IMR-90 (cell line): ENCODE measurements at regions not wholly inside any gene's neighbourhood (a gene's known extent, or its start where the extent isn't known, plus 50 kb on each side); places are given as distances from the start of the nearest gene placed in this dataset.
A peak's percentile ranks its signal among the peaks of the same experiment; 100 is the strongest.

ENCODE experiments used
- ATAC-seq: fragments of 200-7000 bp; cut with Tn5 transposase; 2 replicates; pipeline ENCODE4 v1.9.1; 2020; ENCODE audit warnings: low read depth, mild to moderate bottlenecking, moderate library complexity
- BruUV-seq: library from RNA; stranded (reverse); fragments of 400-500 nt; replicated peaks from 2 replicates; lab custom pipeline; 2021; lab: Mats Ljungman, UMichigan
- CTCF ChIA-PET: fragments of 300-600 bp; formaldehyde crosslinking; extraction: SDS; loops from one replicate; lab custom pipeline; 2021; ENCODE audit warnings: antibody characterized with exemption; lab: Yijun Ruan, JAX
- POLR2A ChIA-PET: fragments of 300-600 bp; sonication (Branson Sonifier 250); formaldehyde crosslinking; loops from one replicate; lab custom pipeline; 2022; ENCODE audit warnings: antibody characterized with exemption; ENCODE audit not compliant: unreplicated experiment; lab: Charles Lee
- DNase-seq: peaks from one replicate; pipeline ENCODE4 v3.0.0; 2013
- H2AFZ ChIP-seq: replicated peaks from 2 replicates; pipeline ENCODE3; 2013; ENCODE audit warnings: low read length, mild to moderate bottlenecking; ENCODE audit not compliant: poor library complexity
- H2AK5ac ChIP-seq: 2 replicates; pipeline ENCODE4 v1.6.1; 2013; ENCODE audit warnings: low read depth, low read length, inconsistent platforms
- H2AK9ac ChIP-seq: replicated peaks from 2 replicates; pipeline ENCODE3; 2013; ENCODE audit warnings: mild to moderate bottlenecking, low read depth, low read length, moderate library complexity; ENCODE audit not compliant: poor library complexity
- H2BK120ac ChIP-seq: 2 replicates; pipeline ENCODE4 v1.6.1; 2013; ENCODE audit warnings: low read depth, low read length, inconsistent platforms
- H2BK15ac ChIP-seq: 3 replicates; pipeline ENCODE4 v1.6.1; 2013; ENCODE audit warnings: low read depth, low read length, inconsistent platforms
- H2BK20ac ChIP-seq: 2 replicates; pipeline ENCODE4 v1.6.1; 2013; ENCODE audit warnings: low read depth, mild to moderate bottlenecking, inconsistent platforms, low read length, moderate library complexity
- H2BK5ac ChIP-seq: 2 replicates; pipeline ENCODE4 v1.6.1; 2013; ENCODE audit warnings: mild to moderate bottlenecking, low read depth, low read length, inconsistent platforms; ENCODE audit not compliant: poor library complexity, severe bottlenecking
- H3K14ac ChIP-seq: replicated peaks from 2 replicates; pipeline ENCODE4 v1.6.1; 2013; ENCODE audit warnings: low read depth, low read length, inconsistent platforms
- H3K18ac ChIP-seq: 2 replicates; pipeline ENCODE4 v1.6.1; 2013; ENCODE audit warnings: low read depth, low read length, control low read depth
- H3K23ac ChIP-seq: 2 replicates; pipeline ENCODE4 v1.6.1; 2013; ENCODE audit warnings: low read depth, low read length, inconsistent platforms
- H3K27ac ChIP-seq: 2 replicates; pipeline ENCODE4 v1.5.1; 2013; ENCODE audit warnings: mild to moderate bottlenecking, control low read depth, low read length; ENCODE audit not compliant: insufficient read depth
- H3K27me3 ChIP-seq: 2 replicates; pipeline ENCODE4 v1.6.1; 2013; ENCODE audit warnings: low read length; ENCODE audit not compliant: control insufficient read depth, insufficient read depth
- H3K36me3 ChIP-seq: 2 replicates; pipeline ENCODE4 v1.6.1; 2013; ENCODE audit warnings: low read length, mixed read lengths; ENCODE audit not compliant: control insufficient read depth, insufficient read depth
- H3K4ac ChIP-seq: 2 replicates; pipeline ENCODE4 v1.6.1; 2013; ENCODE audit warnings: low read depth, low read length, inconsistent platforms
- H3K4me1 ChIP-seq: 2 replicates; pipeline ENCODE4 v1.6.1; 2013; ENCODE audit warnings: low read length, mixed read lengths; ENCODE audit not compliant: control insufficient read depth, insufficient read depth
- H3K4me2 ChIP-seq: 2 replicates; pipeline ENCODE4 v1.6.1; 2013; ENCODE audit warnings: low read depth, mild to moderate bottlenecking, control low read depth, low read length, moderate library complexity
- H3K4me3 ChIP-seq: 2 replicates; pipeline ENCODE4 v1.5.1; 2013; ENCODE audit warnings: low read depth, mild to moderate bottlenecking, control low read depth, low read length, moderate library complexity; ENCODE audit not compliant: insufficient read depth
- H3K56ac ChIP-seq: 2 replicates; pipeline ENCODE4 v1.6.1; 2013; ENCODE audit warnings: low read length, inconsistent platforms; ENCODE audit not compliant: insufficient read depth; ENCODE audit errors: extremely low read depth
- H3K79me1 ChIP-seq, 2 experiments: 2 replicates each; pipeline ENCODE4 v1.6.1; 2013; ENCODE audit warnings: low read length in 2 of 2, inconsistent platforms in 1 of 2, low read depth in 1 of 2
- H3K9ac ChIP-seq: 2 replicates; pipeline ENCODE4 v1.6.1; 2013; ENCODE audit warnings: low read depth, low read length, control low read depth
- H3K9me1 ChIP-seq: 2 replicates; pipeline ENCODE4 v1.6.1; 2013; ENCODE audit warnings: low read length, inconsistent platforms; ENCODE audit not compliant: insufficient read depth
- H3K9me3 ChIP-seq: 2 replicates; pipeline ENCODE4 v1.6.1; 2013; ENCODE audit warnings: low read length; ENCODE audit not compliant: control insufficient read depth, insufficient read depth
- H4K20me1 ChIP-seq: 2 replicates; pipeline ENCODE4 v1.6.1; 2013; ENCODE audit warnings: low read length, inconsistent platforms; ENCODE audit not compliant: insufficient read depth
- H4K5ac ChIP-seq: 2 replicates; pipeline ENCODE4 v1.6.1; 2013; ENCODE audit warnings: mild to moderate bottlenecking, low read depth, low read length, control low read depth
- H4K8ac ChIP-seq, 2 experiments: 2 replicates each; pipeline ENCODE4 v1.6.1; 2013; ENCODE audit warnings: low read depth in 2 of 2, low read length in 2 of 2, control low read depth in 1 of 2, inconsistent platforms in 1 of 2
- H4K91ac ChIP-seq: 2 replicates; pipeline ENCODE4 v1.6.1; 2013; ENCODE audit warnings: low read depth, low read length, inconsistent platforms; ENCODE audit not compliant: insufficient read depth
- BHLHE40 ChIP-seq: fragments of 150-350 bp; IDR thresholded peaks from 2 replicates; pipeline ENCODE4 v1.6.1; 2016; ENCODE audit warnings: mild to moderate bottlenecking, low read depth, low read length
- CEBPB ChIP-seq: IDR thresholded peaks from 2 replicates; pipeline ENCODE4 v1.6.1; 2012; ENCODE audit warnings: low read depth, low read length, improper control_type of control experiment
- CHD1 ChIP-seq: IDR thresholded peaks from 2 replicates; pipeline ENCODE4 v1.6.1; 2012; ENCODE audit warnings: low read depth, low read length, improper control_type of control experiment
- FOS ChIP-seq: fragments of 150-350 bp; IDR thresholded peaks from 2 replicates; pipeline ENCODE4 v1.6.1; 2016; ENCODE audit warnings: low read depth, low read length
- MAZ ChIP-seq: IDR thresholded peaks from 2 replicates; pipeline ENCODE4 v1.6.1; 2012; ENCODE audit warnings: low read depth, mild to moderate bottlenecking, low read length, improper control_type of control experiment, moderate library complexity, borderline replicate concordance
- MXI1 ChIP-seq: IDR thresholded peaks from 2 replicates; pipeline ENCODE4 v1.6.1; 2012; ENCODE audit warnings: low read depth, mild to moderate bottlenecking, low read length, moderate library complexity, borderline replicate concordance
- POLR2A ChIP-seq: IDR thresholded peaks from 2 replicates; pipeline ENCODE4 v1.6.1; 2012; ENCODE audit warnings: mild to moderate bottlenecking, low read depth, low read length
- RFX5 ChIP-seq: IDR thresholded peaks from 2 replicates; pipeline ENCODE4 v1.8.0; 2012; ENCODE audit warnings: low read depth, mild to moderate bottlenecking, low read length, moderate library complexity
- SMC3 ChIP-seq: fragments of 150-350 bp; IDR thresholded peaks from 2 replicates; pipeline ENCODE4 v1.6.1; 2016; ENCODE audit warnings: low read depth, mild to moderate bottlenecking, antibody characterized with exemption, low read length, moderate library complexity
- WGBS, 2 experiments: methylation state at CpG; one replicate each; pipeline versions ENCODE4 v1.1.5 to v1.1.7; 2013; ENCODE audit warnings: missing lambda C conversion rate in 2 of 2; ENCODE audit not compliant: insufficient read length in 1 of 2; ENCODE audit errors: extremely low coverage in 2 of 2; 5-methylcytosine and 5-hydroxymethylcytosine counted together
- dilution Hi-C: fragments of 300-500 bp; cut with HindIII; formaldehyde crosslinking; loops from one replicate; pipeline ENCODE4 v1.14.3; 2018; ENCODE audit warnings: low sequenced_read_pairs; ENCODE audit not compliant: unreplicated experiment
- in situ Hi-C: fragments of 300-500 bp; cut with MboI; formaldehyde crosslinking; loops from 3 replicates; pipeline ENCODE4 v1.14.3; 2019; ENCODE audit warnings: low sequenced_read_pairs, inconsistent platforms, mixed read lengths
- intact Hi-C: fragments of 100-400 bp; cut with micrococcal nuclease; formaldehyde crosslinking; loops from 2 replicates; pipeline ENCODE4 v1.10.0; 2022

GRCh38 chr2:173590276-173590861 lies 235.7 kb downstream of the CDCA7 start:
- no peaks in the 10 kb centered on the region for H3K36me3 ChIP-seq
- DNase-seq (peak; percentile 98), ATAC-seq (peak; percentile 95)
- peaks cover 3% of the 10 kb centered on the region; the same call in 1 of the 2 replicates for H3K4me1 ChIP-seq
- no peak for TF ChIP-seq RFX5
- no peak for TF ChIP-seq CHD1
- no peak for TF ChIP-seq MXI1
- TF ChIP-seq SMC3 = no peak; the same call in 1 of the 2 replicates
- TF ChIP-seq MAZ = no peak
- peak; percentile 4; the same call in 1 of the 2 replicates for TF ChIP-seq BHLHE40
- TF ChIP-seq POLR2A = no peak
- TF ChIP-seq FOS = peak; percentile 67
- TF ChIP-seq CEBPB = peak; percentile 55; the same call in 1 of the 2 replicates
- no TSS peak for BruUV-seq
- H2BK15ac ChIP-seq = peak overlapping the region; percentile 66; the same call in 1 of the 3 replicates
- peaks cover 6% of the 10 kb centered on the region; the same call in 1 of the 2 replicates for H3K9me3 ChIP-seq
- H4K20me1 ChIP-seq = no peaks in the 10 kb centered on the region
- H3K4me3 ChIP-seq = no peak overlapping the region
- no peak overlapping the region for H3K9ac ChIP-seq
- peak overlapping the region; percentile 76 for H2BK20ac ChIP-seq
- H3K18ac ChIP-seq = no peak overlapping the region
- 0 out of 2 replicates have a peak overlapping the region, but pooled peaks have one; percentile 43 for H3K14ac ChIP-seq
- 0 out of 2 replicates have a peak overlapping the region, but pooled peaks have one; percentile 21 for H3K27ac ChIP-seq
- peak overlapping the region; percentile 47 for H2AK9ac ChIP-seq
- H3K4me2 ChIP-seq = peak overlapping the region; percentile 27; the same call in 1 of the 2 replicates
- no peaks in the 10 kb centered on the region for H3K9me1 ChIP-seq
- H2BK5ac ChIP-seq = peak overlapping the region; percentile 59
- H3K4ac ChIP-seq = peak overlapping the region; percentile 47; the same call in 1 of the 2 replicates
- dilution Hi-C loops (no loop called here), intact Hi-C loops (no loop called here), in situ Hi-C loops (loop anchor here (25.0 kb wide), 1 partner anchor 747 kb away; the partner anchor contains the start of gene SP9)
- 0 out of 2 replicates have a peak overlapping the region, but pooled peaks have one; percentile 16 for H3K56ac ChIP-seq
- CTCF ChIA-PET = interaction anchor here (0.7 to 1.4 kb wide), 3 partner anchors 16 to 185 kb away, joined by 3 read pairs; no protein-coding TSS in a partner anchor
- H3K27me3 ChIP-seq = no peaks in the 10 kb centered on the region
- no peak overlapping the region for H2AK5ac ChIP-seq
- H2BK120ac ChIP-seq = peak overlapping the region; percentile 77
- POLR2A ChIA-PET = no interaction called here
- H3K23ac ChIP-seq = peak overlapping the region; percentile 46; the same call in 1 of the 2 replicates
- H4K5ac ChIP-seq = no peak overlapping the region
- peak overlapping the region; percentile 53 for H2AFZ ChIP-seq
- 0% methylated on average over 1 of the region's 6 CpGs; no CpG with 5 or more reads in 1 of the 2 experiments for WGBS, 2 experiments
- peak overlapping the region in 1 of 2 experiments; percentile 43; a peak in 1 of 4 replicates for H4K8ac ChIP-seq
- H3K79me1 ChIP-seq = no peaks in the 10 kb centered on the region
- H4K91ac ChIP-seq = peak overlapping the region; percentile 61; the same call in 1 of the 2 replicates
